Calu3 (cell line): ENCODE measurements at regions not wholly inside any gene's neighbourhood (a gene's known extent, or its start where the extent isn't known, plus 50 kb on each side); places are given as distances from the start of the nearest gene placed in this dataset.

Experiments used
- BruUV-seq: library from RNA; stranded (reverse); fragments of 400-500 nt; replicated peaks from 2 replicates; lab custom pipeline; 2021; lab: Mats Ljungman, UMichigan
- CTCF ChIA-PET: fragments of 300-600 bp; sonication (Branson Sonifier 250); formaldehyde crosslinking; loops from one replicate; lab custom pipeline; 2022; ENCODE audit warnings: antibody characterized with exemption; lab: Charles Lee
- DNase-seq: peaks from one replicate; pipeline ENCODE4 v3.0.0; 2022
- H3K27ac Mint-ChIP-seq: one replicate; pipeline ENCODE4 v1.8.0; 2022; ENCODE audit warnings: mixed read lengths; ENCODE audit not compliant: unreplicated experiment
- H3K27me3 Mint-ChIP-seq: one replicate; pipeline ENCODE4 v1.8.0; 2022; ENCODE audit warnings: mixed read lengths; ENCODE audit not compliant: unreplicated experiment
- H3K36me3 Mint-ChIP-seq: one replicate; pipeline ENCODE4 v1.8.0; 2022; ENCODE audit warnings: mild to moderate bottlenecking, moderate library complexity, mixed read lengths; ENCODE audit not compliant: insufficient read depth, unreplicated experiment
- H3K4me1 Mint-ChIP-seq: one replicate; pipeline ENCODE4 v1.8.0; 2022; ENCODE audit warnings: mild to moderate bottlenecking, low read depth, mixed read lengths; ENCODE audit not compliant: unreplicated experiment
- H3K4me3 Mint-ChIP-seq: one replicate; pipeline ENCODE4 v1.8.0; 2022; ENCODE audit warnings: mild to moderate bottlenecking, low read depth, moderate library complexity, mixed read lengths; ENCODE audit not compliant: unreplicated experiment
- H3K9me3 Mint-ChIP-seq: one replicate; pipeline ENCODE4 v1.8.0; 2022; ENCODE audit warnings: low read depth, mixed read lengths; ENCODE audit not compliant: unreplicated experiment
- CTCF ChIP-seq: fragments of 200-600 bp; IDR thresholded peaks from one replicate; pipeline ENCODE4 v1.8.0; 2022; ENCODE audit warnings: antibody characterized with exemption; ENCODE audit not compliant: unreplicated experiment
- intact Hi-C: fragments of 100-400 bp; cut with micrococcal nuclease; formaldehyde crosslinking; loops from one replicate; pipeline ENCODE4 v1.10.0; 2022; ENCODE audit not compliant: unreplicated experiment

DNA sequence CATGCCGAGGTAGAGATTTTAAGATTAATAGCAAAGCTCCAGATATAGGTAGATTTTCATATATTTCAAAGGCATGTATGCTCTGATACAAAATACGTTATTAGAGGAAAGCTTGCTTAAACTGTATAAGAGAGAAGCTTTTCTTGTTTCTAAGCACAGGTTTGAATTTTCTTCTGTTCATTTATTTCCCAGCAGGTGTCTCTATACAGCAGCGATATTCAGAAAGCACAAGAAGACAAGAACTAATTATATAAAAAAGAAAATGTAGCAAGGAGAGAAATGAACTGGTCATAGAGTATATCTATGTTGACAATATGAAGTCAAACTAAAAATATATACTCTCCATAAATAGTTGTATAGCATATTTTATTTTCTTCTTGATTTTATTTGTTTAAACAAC lies 307.4 kb upstream of the NOVA1 start:
- BruUV-seq = no TSS peak
- Mint-ChIP-seq H3K36me3 (no peaks in the 10 kb centered on the region), H3K4me1 (no peaks in the 10 kb centered on the region), H3K27me3 (no peaks in the 10 kb centered on the region), H3K4me3 (no peak overlapping the region), H3K9me3 (no peaks in the 10 kb centered on the region), H3K27ac (no peak overlapping the region)
- intact Hi-C loops = no loop called here
- CTCF ChIA-PET = no interaction called here
- no peak for DNase-seq
- no peak for TF ChIP-seq CTCF

DNA sequence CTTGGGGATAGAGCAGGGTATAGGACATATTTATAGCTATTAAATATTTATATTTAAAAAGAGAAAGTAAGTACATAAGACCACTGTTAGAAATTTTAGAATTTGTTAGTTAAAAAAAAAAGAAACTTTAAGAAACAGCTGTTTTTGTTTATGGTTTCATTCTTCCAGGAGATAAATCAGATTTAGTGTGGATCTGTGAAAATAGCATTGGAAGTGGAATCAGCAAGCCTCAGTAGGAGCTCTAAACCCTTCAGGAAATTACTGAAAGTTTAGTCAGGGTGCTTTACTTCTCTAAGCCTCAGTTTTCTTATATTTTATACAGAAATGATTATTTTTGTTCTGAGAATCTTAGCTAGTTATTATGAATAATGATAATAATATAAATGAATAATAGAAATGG lies 316.0 kb upstream of the NOVA1 start:
- Mint-ChIP-seq H3K9me3 (peaks cover 2% of the 10 kb centered on the region), H3K27ac (no peak overlapping the region), H3K27me3 (no peaks in the 10 kb centered on the region), H3K4me1 (no peaks in the 10 kb centered on the region), H3K36me3 (no peaks in the 10 kb centered on the region), H3K4me3 (no peak overlapping the region)
- TF ChIP-seq CTCF = no peak
- intact Hi-C loops = no loop called here
- DNase-seq = no peak
- BruUV-seq = no TSS peak
- CTCF ChIA-PET = no interaction called here

DNA sequence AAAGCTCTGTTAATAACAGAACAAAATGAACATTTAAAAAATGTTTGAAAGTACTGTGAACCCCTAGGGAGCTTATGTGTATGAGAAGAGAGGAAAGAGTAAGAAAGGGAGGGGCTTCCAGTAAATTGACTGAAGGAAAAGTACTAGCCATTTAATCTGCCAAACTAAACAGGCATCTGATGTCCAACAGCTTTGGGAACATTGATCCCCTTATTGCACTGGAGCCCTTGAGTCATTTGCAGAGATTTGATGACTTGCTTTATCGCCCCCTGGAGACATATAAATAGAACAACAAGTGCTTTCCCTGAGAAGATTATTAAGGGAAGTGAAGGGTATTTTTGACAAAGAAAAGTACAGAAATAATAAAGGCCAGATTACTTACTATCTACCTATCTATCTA lies 319.3 kb upstream of the NOVA1 start:
- Mint-ChIP-seq H3K9me3 (peaks cover 13% of the 10 kb centered on the region), H3K36me3 (no peaks in the 10 kb centered on the region), H3K4me3 (no peak overlapping the region), H3K4me1 (no peaks in the 10 kb centered on the region), H3K27ac (no peak overlapping the region), H3K27me3 (no peaks in the 10 kb centered on the region)
- CTCF ChIA-PET = no interaction called here
- no TSS peak for BruUV-seq
- DNase-seq = no peak
- no peak for TF ChIP-seq CTCF
- intact Hi-C loops = no loop called here

DNA sequence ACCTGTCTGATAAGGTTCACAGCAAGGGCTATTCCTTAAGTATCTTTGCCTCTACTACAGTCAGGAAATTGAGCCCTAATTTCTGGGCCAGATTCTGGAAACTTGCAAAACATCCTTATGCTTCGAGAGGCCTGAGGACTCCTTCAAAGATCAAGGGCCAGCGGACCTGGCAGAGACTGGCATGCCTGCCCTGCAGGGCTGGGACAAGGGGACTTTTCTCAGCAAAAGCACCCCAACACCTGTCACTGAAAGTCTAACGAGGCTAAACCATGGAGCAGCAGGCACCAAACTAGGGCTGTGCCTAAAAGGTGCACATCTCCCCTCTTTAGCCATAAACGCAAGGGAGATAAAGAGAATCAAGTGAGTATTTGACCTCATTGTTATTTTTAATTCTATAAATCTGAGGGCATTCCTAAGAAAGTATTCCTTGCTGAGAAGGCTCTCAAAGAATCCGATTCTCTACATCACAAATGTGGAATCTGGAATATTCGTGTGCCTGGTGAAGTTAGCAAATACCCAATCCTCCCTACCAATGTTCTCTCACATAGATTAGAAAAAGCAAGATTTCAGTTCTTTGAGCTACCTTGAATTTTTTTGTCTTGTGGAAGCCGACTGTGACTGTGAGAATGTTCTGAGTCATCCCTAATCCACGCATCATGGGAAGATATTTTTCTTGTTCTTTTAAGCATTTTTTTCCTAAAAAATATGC lies 328.2 kb upstream of the NOVA1 start:
- Mint-ChIP-seq H3K4me1 (no peaks in the 10 kb centered on the region), H3K4me3 (no peak overlapping the region)

More for the DNA sequence above, 328.2 kb upstream of the NOVA1 start:
- Mint-ChIP-seq H3K36me3 (no peaks in the 10 kb centered on the region), H3K27me3 (no peaks in the 10 kb centered on the region), H3K9me3 (peaks cover 3% of the 10 kb centered on the region), H3K27ac (no peak overlapping the region)
- CTCF ChIA-PET = no interaction called here
- intact Hi-C loops = no loop called here
- no peak for TF ChIP-seq CTCF
- DNase-seq = no peak
- no TSS peak for BruUV-seq
